Spleen (tissue), 11 donors: ENCODE measurements at regions not wholly inside any gene's neighbourhood (a gene's known extent, or its start where the extent isn't known, plus 50 kb on each side); places are given as distances from the start of the nearest gene placed in this dataset.

Experiments used
- DNase-seq: peaks from one replicate; pipeline ENCODE4 v3.0.0-alpha.2; 2020
- H3K27ac ChIP-seq, 8 donors: fragments of 200-600 bp; sonication (generic) in 7 of 8; 1 replicate in 4 of 8; 2 replicates in 4 of 8; pipeline versions ENCODE4 v1.5.0 to v1.8.0; 2016 to 2021; ENCODE audit warnings: inconsistent platforms in 4 of 8, mild to moderate bottlenecking in 4 of 8, moderate library complexity in 1 of 8
- H3K27me3 ChIP-seq, 7 donors: fragments of 200-600 bp; sonication (generic) in 6 of 7; replicated peaks in 1 of 7; 1 replicate in 4 of 7; 2 replicates in 3 of 7; pipeline versions ENCODE4 v1.5.0 to v1.8.0; 2016 to 2021; ENCODE audit warnings: inconsistent platforms in 3 of 7, mild to moderate bottlenecking in 1 of 7
- H3K36me3 ChIP-seq, 6 donors: fragments of 200-600 bp; sonication (generic) in 5 of 6; 1 replicate in 4 of 6; 2 replicates in 2 of 6; pipeline versions ENCODE4 v1.5.0 to v1.8.0; 2016 to 2021; ENCODE audit warnings: inconsistent platforms in 2 of 6
- H3K4me1 ChIP-seq, 6 donors: fragments of 200-600 bp; sonication (generic) in 5 of 6; 1 replicate in 3 of 6; 2 replicates in 3 of 6; pipeline versions ENCODE4 v1.5.0 to v1.8.0; 2016 to 2021; ENCODE audit warnings: inconsistent platforms in 3 of 6
- H3K4me3 ChIP-seq, 8 donors: fragments of 200-600 bp; sonication (generic) in 7 of 8; 1 replicate in 4 of 8; 2 replicates in 4 of 8; pipeline versions ENCODE4 v1.5.0 to v1.8.0; 2016 to 2021; ENCODE audit warnings: inconsistent platforms in 4 of 8, mild to moderate bottlenecking in 4 of 8, moderate library complexity in 2 of 8
- H3K9me3 ChIP-seq, 8 donors: fragments of 200-600 bp; sonication (generic) in 7 of 8; 1 replicate in 4 of 8; 2 replicates in 4 of 8; pipeline versions ENCODE4 v1.5.0 to v1.8.0; 2016 to 2021; ENCODE audit warnings: inconsistent platforms in 4 of 8
- CTCF ChIP-seq, 11 experiments: fragments of 200-600 bp in 7 of 11; fragments of 450-650 bp in 4 of 11; sonication (generic) in 4 of 11; IDR thresholded peaks in 8 of 11; conservative IDR thresholded peaks in 3 of 11; 1 replicate in 7 of 11; 2 replicates in 4 of 11; pipeline versions ENCODE4 v1.4.0 to v1.8.0; 2016 to 2021; ENCODE audit warnings: antibody characterized with exemption in 11 of 11, inconsistent platforms in 4 of 11, mild to moderate bottlenecking in 1 of 11
- POLR2A ChIP-seq, 3 donors: fragments of 450-650 bp; IDR thresholded peaks; one replicate each; pipeline ENCODE4 v1.5.1; 2017; ENCODE audit warnings: antibody characterized with exemption in 3 of 3, mild to moderate bottlenecking in 1 of 3
- POLR2AphosphoS5 ChIP-seq, 3 donors: sonication (generic); formaldehyde crosslinking; IDR thresholded peaks; one replicate each; pipeline ENCODE4 v1.5.1; 2017; ENCODE audit warnings: antibody characterized with exemption in 3 of 3
- WGBS, 5 donors: extraction: QIAGEN DNeasy Blood & Tissue Kit in 3 of 5; methylation state at CpG; one replicate each; pipeline versions ENCODE4 v1.1.5 to v1.1.7; 2013 to 2018; 5-methylcytosine and 5-hydroxymethylcytosine counted together
- intact Hi-C: fragments of 100-400 bp; cut with DNase I; formaldehyde crosslinking; loops from one replicate; pipeline ENCODE4 v1.15.0; 2023; ENCODE audit warnings: low total_unique reads
- microRNA-seq, 3 donors: library from miRNA; unstranded; fragments of <30 nt; microRNA quantifications; one replicate each; pipeline versions ENCODE4 to v1.1.0, GENCODE V29; 2019 to 2020
- small RNA-seq, 4 donors: library from RNA; depleted of rRNA; stranded (forward); fragments of <200 nt; gene quantifications; one replicate each; pipeline ENCODE3, GENCODE V24; 2016
- donor health status: healthy with polysubstance abuse.
- donor health status: DM: no; HTN: no; CAD: no; lungs with moderate emphysema.
- donor health status: DM: no; HTN: no; CAD: no.
- donor health status: Bipolar disorder and iron deficiency.
- donor health status: healthy.
- donor health status: DM: no; HTN: no; CAD: no.
- donor health status: DM: yes; HTN: yes; CAD: no.

DNA sequence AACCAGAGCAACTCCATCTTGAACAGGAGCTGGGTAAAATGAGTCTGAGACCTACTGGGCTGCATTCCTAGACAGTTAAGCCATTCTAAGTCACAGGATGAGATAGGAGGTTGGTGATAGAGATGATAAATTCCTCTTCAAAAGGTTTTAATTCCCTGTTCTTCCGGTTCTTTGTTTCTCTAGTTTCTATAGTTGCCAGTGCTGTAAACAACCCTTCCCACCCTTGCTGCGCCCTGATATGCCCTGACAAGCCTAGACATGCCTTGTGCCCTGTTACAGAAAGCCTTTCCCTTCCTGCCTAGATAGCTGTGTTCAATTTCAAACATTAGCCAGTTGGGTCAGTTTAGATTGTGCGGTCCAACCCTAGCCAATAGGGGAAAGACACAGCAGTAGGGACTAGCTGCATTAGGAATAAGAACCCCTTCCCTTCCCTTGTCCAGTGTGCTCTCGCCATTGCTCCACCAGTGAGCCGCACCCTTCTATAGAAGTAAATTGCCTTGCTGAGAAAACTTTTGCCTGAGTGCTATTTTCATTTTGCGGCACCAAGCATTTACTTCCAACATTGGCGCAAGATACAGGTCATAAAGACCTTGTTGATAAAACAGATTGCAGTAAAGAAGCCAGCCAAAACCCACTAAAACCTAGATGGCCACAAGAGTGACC lies 52.5 kb upstream of the CCN2 start:
- DNase-seq, result no peak
- no peak overlapping the region for H3K4me3 ChIP-seq
- WGBS, 5 donors, result 90 to 95% (median 92%) methylated on average over 7 of the region's 7 CpGs
- peak overlapping the region in 4 of 8 donors; percentile 64 to 76 (median 66) for H3K27ac ChIP-seq
- intact Hi-C loops, result no loop called here
- no peaks in the 10 kb centered on the region for H3K27me3 ChIP-seq
- H3K4me1 ChIP-seq, result peaks cover 0 to 30% (median 15%) of the 10 kb centered on the region in 6 donors
- H3K36me3 ChIP-seq, result no peaks in the 10 kb centered on the region
- no peak for TF ChIP-seq POLR2A (IDR thresholded peaks at IDR 0.05)
- no peak for TF ChIP-seq CTCF (IDR thresholded peaks at IDR 0.05 in 8 of 11, conservative IDR thresholded peaks at IDR 0.05 in 3 of 11)
- TF ChIP-seq POLR2AphosphoS5 (IDR thresholded peaks at IDR 0.05), result no peak
- peaks cover 0 to 19% (median 17%) of the 10 kb centered on the region in 8 donors for H3K9me3 ChIP-seq

Small RNA genes in the stretch of these regions (microRNA-seq; reads per million reads assigned to microRNA genes)
- gene MIR548AJ1, result 0 reads per million in 3 donors

Small RNA genes in the stretch of these regions (small RNA-seq; reads per million reads assigned to genes)
- 0 reads per million in 4 donors for gene MIR548AJ1
